Fibroblast of skin of left biceps (primary cell): ENCODE measurements at regions not wholly inside any gene's neighbourhood (a gene's known extent, or its start where the extent isn't known, plus 50 kb on each side); places are given as distances from the start of the nearest gene placed in this dataset.

Experiments
- DNase-seq, 2 experiments: peaks; one replicate each; pipeline ENCODE4 v3.0.0-alpha.2; 2013; ENCODE audit warnings: low read depth in 2 of 2

DNA sequence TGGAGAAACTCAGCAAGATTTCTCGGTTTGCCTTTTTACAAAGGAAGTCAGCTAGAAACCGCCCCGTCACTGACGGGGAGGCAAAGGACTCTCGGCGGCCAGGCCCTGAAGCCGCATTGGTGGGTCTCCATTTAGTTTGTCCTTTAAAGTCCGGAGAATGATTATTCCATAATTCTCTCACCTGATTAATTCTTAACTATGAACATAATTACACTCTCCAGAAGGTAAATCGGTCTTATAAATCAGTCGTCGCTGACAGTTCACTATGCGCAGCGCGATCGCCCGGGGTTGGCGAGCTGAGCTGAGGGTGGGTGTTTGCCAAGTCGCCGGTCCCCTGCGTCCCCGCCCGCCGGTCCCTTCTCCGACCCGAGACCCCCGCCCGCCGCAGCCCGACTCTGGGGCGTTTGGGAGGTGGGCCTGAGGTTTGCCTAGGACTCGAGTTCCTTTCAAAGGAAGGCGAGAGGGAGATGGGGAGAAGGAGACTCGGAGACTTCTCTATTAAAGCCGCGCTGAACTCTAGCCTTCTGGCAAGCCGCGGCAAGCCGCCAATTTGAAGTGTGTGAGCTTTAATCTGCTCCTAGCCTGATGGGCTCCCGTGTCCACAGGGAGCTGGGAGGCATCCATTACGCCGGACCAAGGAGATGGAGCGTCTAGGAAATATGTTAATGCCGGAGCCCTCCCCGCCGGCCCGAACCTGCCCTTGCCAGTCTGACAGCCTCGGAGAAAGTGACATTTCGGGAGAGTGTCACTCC is 392.9 kb downstream of the NOVA1 start:
- DNase-seq: no peak

GRCh38 chr14:26204366-26204727 is 393.5 kb downstream of the NOVA1 start:
- DNase-seq: no peak

DNA sequence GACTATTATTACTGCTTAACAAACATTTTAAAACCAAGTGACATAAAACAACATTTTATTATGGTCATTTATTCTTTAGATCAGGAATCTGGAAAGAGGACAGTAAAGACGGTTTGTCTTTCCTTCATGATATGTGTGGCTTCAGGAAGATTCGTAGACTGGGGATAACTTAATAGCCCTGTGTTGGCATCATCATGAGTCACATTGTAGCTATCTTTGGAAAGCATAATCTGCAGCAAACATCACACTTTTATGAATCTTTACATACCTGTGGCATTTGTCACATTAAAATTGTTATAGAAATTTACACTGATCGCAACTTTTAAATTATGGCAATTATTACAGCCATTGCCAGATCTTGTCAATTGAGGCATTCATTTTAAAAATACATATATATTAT is 397.1 kb downstream of the NOVA1 start:
- DNase-seq: no peak

GRCh38 chr14:26199590-26200370 is 398.1 kb downstream of the NOVA1 start:
- DNase-seq: peak; percentile 72 to 74

GRCh38 chr14:26199096-26199495 is 398.7 kb downstream of the NOVA1 start:
- DNase-seq: no peak

- no peak for DNase-seq
Observed at GRCh38 chr14:26194816-26195215, 403.0 kb downstream of the NOVA1 start.

DNA sequence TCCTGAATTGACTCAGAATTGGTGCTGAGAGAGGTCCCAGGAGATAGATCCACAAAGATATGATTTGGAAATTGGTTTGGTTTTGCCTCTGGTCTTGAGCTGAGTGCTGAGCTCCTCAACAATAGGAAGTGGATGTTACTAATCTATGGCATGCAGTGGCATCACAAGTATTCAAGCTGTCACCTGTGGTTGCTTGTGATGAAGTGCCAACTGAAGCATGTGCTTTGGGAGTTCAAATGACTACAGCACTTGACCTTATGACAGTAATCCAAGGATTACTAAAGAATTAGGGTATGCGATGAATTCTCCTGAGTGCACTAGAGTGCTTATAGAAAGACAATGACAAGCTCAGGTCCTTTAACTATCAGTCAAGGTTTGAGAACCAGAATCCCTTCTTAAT is 406.2 kb downstream of the NOVA1 start:
- no peak for DNase-seq

DNA sequence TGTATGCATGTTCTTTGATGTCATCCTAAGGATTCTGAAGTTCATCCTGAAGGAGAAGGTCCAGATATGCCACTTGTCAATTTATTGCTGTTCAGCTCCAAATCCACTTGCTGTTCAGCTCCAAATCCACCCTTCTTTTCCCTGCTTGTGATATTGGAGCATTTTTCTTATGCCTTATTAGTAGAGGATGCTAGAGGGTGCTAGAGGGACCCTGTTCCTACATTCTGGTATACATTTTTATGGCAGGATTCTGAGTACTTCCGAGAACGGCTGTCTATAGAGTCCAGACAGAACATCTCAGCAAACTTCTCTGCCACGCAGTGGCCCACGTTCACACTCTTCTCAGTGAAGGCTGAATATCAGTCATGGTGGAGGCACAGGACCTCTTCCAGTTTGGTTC is 406.7 kb downstream of the NOVA1 start:
- no peak for DNase-seq

GRCh38 chr14:26190646-26191045 is 407.2 kb downstream of the NOVA1 start:
- no peak for DNase-seq

DNA sequence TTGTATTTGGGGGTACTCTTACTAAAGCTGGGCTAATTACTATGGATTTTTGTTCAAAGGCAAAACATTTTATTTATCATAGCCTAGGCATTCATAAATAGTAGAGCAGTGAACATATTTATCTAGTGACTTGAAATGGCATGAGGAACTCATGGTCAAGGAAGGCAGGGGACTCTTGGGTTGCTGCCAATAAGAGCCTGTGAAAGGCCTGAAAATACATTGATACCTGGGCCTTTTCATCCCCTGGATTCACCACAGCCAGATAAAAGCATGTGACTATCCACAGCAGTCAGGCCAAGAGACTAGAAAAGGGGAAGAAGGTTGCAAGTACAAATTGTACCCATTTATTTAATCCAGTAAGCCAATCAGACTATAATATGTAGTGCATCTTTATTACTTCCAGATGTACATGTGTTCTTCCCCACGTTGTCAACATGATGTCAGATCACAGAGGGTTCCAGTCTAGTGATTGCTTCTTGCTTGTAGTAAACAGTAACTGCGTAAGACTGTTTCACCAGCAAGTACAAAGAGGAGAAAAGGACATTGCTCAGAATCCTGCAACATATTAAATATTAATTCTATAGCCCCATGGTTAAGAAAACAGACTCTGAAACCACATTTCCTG is 409.7 kb downstream of the NOVA1 start:
- no peak for DNase-seq

DNA sequence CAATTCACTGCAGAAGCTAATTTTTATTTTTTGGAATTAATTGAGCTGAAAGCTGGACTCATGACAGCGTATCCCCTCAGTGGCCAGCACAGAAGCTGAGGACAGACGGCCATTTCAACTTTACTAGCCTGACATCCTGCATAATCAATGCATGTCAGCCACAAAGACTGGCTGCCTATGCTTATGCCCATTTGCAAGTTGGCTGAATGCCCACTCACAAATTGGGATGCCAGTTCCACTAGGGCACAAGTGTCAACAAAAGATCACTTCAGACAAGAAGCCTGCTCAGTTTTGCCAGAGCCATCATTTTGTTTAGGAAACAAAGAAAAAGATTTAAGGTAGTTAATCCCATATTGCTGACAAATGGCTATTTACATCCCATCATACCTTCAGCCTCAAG is 417.6 kb downstream of the NOVA1 start:
- no peak for DNase-seq

DNA sequence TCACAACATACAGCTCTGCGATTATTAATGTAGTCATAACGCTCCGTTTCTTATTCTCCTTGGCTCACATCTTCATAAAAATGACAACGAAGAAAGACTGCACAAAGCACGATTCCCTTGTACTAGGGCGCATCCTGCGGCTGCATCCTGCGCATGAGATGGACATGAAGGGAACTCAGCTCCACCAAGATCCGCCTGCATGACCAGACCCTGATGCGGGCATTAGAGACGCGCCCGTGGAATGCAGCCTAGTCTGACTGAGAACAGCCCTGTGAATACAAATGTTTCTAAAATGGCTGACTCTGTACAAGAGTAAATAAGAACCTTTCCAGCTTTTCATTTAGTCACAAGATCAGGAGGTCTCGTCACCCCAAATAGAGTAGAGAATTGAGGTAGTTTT is 422.2 kb downstream of the NOVA1 start:
- no peak for DNase-seq

DNA sequence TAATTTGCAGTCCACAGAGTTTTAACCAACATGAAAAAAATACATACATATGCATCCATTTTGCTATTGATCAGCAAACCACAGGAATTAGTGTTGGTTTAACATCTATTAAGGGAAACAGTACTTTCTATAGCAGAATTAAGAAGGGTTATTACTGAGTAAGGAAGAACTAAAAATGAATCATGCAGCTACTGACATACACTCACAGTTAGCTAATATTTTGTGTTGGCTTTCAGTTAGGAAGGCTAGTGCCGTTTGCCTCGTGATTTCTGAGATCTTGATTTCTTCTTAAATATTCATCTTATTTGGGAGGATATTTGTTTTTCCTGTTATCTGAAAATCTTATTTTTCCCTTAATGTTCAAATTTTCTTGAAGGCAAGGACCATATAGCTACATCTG is 423.4 kb downstream of the NOVA1 start:
- no peak for DNase-seq

DNA sequence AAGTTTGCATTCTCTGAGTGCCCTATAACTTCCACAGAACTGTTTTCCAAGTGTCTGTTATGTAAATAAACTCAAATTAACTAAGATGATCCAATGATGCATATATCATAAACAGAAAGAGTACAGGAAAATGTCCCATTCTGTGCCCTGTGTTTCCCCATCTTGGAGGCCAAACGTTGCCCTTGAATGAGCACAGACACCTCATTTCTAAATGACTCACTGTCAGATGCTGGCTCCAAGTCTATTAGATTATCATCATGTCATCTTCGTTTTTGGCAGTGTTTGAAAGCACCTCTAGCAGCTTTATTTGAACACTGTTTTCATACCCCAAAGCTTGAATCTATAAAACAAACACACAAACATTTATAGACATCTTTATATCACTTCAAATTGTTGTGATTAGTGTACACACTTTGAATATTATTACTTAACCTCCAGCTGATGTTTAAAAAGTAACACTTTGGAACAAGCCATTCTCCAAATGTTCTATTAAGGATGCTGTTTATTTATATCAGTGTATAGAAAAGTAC is 424.2 kb downstream of the NOVA1 start:
- DNase-seq: no peak

- DNase-seq: no peak
Observed at GRCh38 chr14:26172396-26172795, 425.4 kb downstream of the NOVA1 start.

DNA sequence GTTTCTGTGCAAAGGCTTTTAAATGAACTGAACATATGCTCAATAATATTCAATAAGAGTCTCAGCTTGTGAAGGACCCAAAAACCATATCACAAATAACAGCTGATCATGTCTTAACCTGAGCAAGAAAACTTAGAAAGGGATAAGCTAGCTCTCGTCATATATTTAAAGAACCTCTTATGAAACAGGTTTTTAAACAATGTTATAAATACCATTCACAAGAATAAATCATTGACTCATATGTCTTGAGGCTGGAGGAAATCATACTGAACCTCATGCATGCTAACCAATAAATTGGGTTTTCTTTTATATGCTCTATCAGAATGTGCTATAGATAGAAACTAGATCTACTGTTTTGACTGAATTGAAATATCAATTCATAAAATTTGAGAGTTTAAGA is 426.9 kb downstream of the NOVA1 start:
- no peak for DNase-seq

DNA sequence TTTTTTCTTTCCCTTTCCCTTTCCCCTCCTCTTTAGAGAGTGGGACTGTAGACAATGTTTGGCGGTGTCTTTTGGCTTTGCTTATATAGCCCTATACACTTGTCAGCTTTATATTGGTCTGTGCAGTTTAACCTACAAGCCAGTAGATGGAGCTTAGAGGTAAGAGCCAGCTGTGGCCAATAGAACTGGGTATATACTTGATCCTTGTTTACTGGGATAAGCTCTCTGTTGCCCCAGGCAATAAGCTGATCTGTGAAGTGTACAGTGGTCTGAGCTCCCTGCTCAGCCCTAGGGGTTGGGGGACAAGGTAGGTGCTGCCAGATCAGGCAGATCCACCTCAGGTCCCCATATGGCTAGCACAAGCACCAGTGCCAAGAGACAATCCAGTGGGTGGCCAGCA is 434.1 kb downstream of the NOVA1 start:
- peak in 1 of 2 experiments; percentile 10 for DNase-seq

DNA sequence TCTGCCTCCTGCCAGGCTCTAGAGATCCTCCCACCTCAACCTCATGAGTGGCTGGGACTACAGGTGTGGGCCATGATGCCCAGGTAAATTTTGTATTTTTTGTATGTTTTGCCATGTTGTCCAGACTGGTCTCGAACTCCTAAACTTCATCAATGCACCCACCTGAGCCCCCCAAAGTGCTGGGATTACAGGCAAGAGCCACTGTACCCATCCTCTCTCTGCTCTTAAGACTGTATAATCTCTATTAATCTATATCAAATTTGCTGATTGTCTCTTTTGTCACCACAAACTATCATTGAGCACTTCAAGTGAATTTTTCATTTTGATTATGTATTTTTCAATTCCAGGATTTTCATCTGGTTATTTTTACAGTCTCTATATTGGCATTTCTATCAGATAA is 440.3 kb downstream of the NOVA1 start:
- no peak for DNase-seq

DNA sequence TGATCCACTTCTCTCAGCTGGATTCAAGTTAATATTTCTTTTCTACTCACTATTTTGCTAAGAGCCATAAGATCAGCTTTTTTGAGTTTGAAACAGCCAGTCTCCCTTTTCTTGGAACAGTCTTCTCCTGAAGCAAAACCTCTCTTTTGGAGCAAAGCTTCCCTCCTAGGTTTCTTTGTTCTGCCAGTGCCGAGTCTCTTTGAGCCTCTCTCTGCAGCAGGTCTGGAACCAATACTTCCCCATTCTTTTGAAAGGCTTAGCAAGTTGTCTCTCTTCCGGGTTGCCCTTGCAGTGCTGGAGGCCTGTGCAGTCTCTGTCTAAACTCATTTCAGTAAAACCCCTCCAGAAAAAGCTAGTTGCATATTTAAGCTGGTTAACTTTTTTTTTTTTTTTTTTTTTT is 454.8 kb downstream of the NOVA1 start:
- DNase-seq: no peak

DNA sequence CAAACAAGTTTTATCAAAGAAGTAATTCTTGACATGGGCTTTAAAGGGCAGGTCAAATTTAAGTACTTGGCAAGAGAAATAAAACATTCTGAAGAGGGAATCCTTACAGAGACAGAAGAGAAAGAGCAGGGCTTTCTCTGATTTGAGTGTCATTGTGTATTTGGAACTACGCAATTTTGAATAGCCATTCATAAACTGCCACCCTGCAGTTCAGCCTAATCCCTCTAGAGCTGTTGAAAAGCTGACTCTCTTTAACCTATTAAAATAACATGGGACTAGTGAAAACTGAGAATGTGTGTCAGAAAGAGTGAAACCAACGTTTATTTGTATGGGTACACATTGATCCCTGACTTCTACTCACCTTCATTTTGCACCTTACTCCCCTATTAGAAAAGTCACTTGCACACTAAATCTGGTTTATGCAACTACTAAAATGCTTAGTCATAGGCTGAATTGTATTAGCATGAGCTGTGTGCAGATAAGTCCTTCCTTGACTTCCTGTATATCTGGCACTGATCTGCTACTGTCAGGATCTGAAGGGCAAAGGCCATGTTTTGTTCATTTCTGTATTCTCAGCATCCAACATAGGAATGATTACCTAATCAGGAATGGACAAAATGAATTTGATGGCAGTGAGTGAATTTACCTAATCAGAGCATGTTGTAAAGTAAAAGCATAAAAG is 458.9 kb downstream of the NOVA1 start:
- DNase-seq: no peak

GRCh38 chr14:26137161-26137560 is 460.7 kb downstream of the NOVA1 start:
- DNase-seq: no peak

GRCh38 chr14:26132061-26132645 is 465.7 kb downstream of the NOVA1 start:
- no peak for DNase-seq
